ENCODE measurements at regions not wholly inside any gene's neighbourhood (a gene's known extent, or its start where the extent isn't known, plus 50 kb on each side); places are given as distances from the start of the nearest gene placed in this dataset.

- H3K9me3 Mint-ChIP-seq = peaks cover 7% of the 10 kb centered on the region
- H3K4me3 Mint-ChIP-seq = no peak overlapping the region
- ChIA-PET CTCF (no interaction called here), POLR2A (no interaction called here)
- H3K4me1 Mint-ChIP-seq = no peaks in the 10 kb centered on the region
- ATAC-seq (ENCODE audit: low read depth) = no peak
- intact Hi-C loops (cut with micrococcal nuclease) = no loop called here
- no peak for DNase-seq
- H3K36me3 Mint-ChIP-seq (ENCODE audit: low read depth) = no peaks in the 10 kb centered on the region
- H3K27me3 Mint-ChIP-seq = peaks cover 2% of the 10 kb centered on the region
- no peak overlapping the region for H3K27ac Mint-ChIP-seq
- no peak for TF ChIP-seq CTCF (IDR thresholded peaks at IDR 0.05)
These were observed 160.7 kb upstream of the PUM3 start for GRCh38 chr9:3004572-3004971.

- H3K9me3 Mint-ChIP-seq = peaks cover 3% of the 10 kb centered on the region
- no peak for ATAC-seq (ENCODE audit: low read depth)
- ChIA-PET CTCF (no interaction called here), POLR2A (no interaction called here)
- H3K4me3 Mint-ChIP-seq = no peak overlapping the region
- intact Hi-C loops (cut with micrococcal nuclease) = no loop called here
- H3K27ac Mint-ChIP-seq = no peak overlapping the region
- DNase-seq = no peak
- no peaks in the 10 kb centered on the region for H3K36me3 Mint-ChIP-seq (ENCODE audit: low read depth)
- H3K27me3 Mint-ChIP-seq = peaks cover 2% of the 10 kb centered on the region
- H3K4me1 Mint-ChIP-seq = no peaks in the 10 kb centered on the region
- no peak for TF ChIP-seq CTCF (IDR thresholded peaks at IDR 0.05)
These were observed 157.4 kb upstream of the PUM3 start for GRCh38 chr9:3001311-3001710.

- ChIA-PET POLR2A (no interaction called here), CTCF (no interaction called here)
- Mint-ChIP-seq H3K4me1 (no peaks in the 10 kb centered on the region), H3K36me3 (ENCODE audit: low read depth) (no peaks in the 10 kb centered on the region), H3K27ac (no peak overlapping the region), H3K9me3 (no peaks in the 10 kb centered on the region), H3K4me3 (no peak overlapping the region), H3K27me3 (no peaks in the 10 kb centered on the region)
- TF ChIP-seq CTCF (IDR thresholded peaks at IDR 0.05) = no peak
- DNase-seq = no peak
- ATAC-seq (ENCODE audit: low read depth) = no peak
- intact Hi-C loops (cut with micrococcal nuclease) = no loop called here
These were observed 148.5 kb upstream of the PUM3 start for GRCh38 chr9:2992427-2992826.

GRCh38 chr9:2991292-2991691 is 147.4 kb upstream of the PUM3 start:
- H3K36me3 Mint-ChIP-seq (ENCODE audit: low read depth) = no peaks in the 10 kb centered on the region
- H3K4me3 Mint-ChIP-seq = no peak overlapping the region
- no peaks in the 10 kb centered on the region for H3K27me3 Mint-ChIP-seq
- no peaks in the 10 kb centered on the region for H3K9me3 Mint-ChIP-seq
- ATAC-seq (ENCODE audit: low read depth) (no peak), DNase-seq (no peak)
- no peaks in the 10 kb centered on the region for H3K4me1 Mint-ChIP-seq
- CTCF ChIA-PET = no interaction called here
- intact Hi-C loops (cut with micrococcal nuclease) = no loop called here
- POLR2A ChIA-PET = no interaction called here
- TF ChIP-seq CTCF (IDR thresholded peaks at IDR 0.05) = no peak
- no peak overlapping the region for H3K27ac Mint-ChIP-seq

- Mint-ChIP-seq H3K36me3 (ENCODE audit: low read depth) (no peaks in the 10 kb centered on the region), H3K27ac (no peak overlapping the region), H3K9me3 (peaks cover 2% of the 10 kb centered on the region), H3K27me3 (no peaks in the 10 kb centered on the region), H3K4me3 (no peak overlapping the region), H3K4me1 (no peaks in the 10 kb centered on the region)
- ChIA-PET POLR2A (no interaction called here), CTCF (no interaction called here)
- no peak for TF ChIP-seq CTCF (IDR thresholded peaks at IDR 0.05)
- intact Hi-C loops (cut with micrococcal nuclease) = no loop called here
- DNase-seq (no peak), ATAC-seq (ENCODE audit: low read depth) (no peak)
These were observed 143.8 kb upstream of the PUM3 start for GRCh38 chr9:2987679-2988078.
